RPMI7951 (cell line): ENCODE measurements at regions not wholly inside any gene's neighbourhood (a gene's known extent, or its start where the extent isn't known, plus 50 kb on each side); places are given as distances from the start of the nearest gene placed in this dataset.

ENCODE experiments used
- DNase-seq: peaks from one replicate; pipeline ENCODE4 v3.0.0-alpha.2; 2012; ENCODE audit warnings: low read depth

DNA sequence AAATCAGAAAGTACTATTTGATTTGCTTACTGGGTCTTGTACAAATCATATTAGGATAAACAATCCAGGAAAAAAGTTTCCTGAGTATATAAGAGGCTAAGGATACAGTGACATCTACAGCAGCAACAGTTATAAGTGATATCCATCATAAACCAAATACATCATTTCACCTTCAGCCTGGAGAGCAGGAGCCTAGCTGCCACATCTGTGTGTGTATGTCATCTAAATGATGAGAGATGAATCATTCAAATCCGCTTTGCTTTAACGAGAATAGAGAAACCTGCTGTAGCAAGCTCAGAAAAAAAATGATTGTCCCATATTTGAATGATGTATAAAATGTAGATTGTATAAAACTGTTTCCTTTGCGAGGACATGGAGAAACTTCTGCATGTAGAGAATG is 841.4 kb downstream of the SI start:
- no peak for DNase-seq

DNA sequence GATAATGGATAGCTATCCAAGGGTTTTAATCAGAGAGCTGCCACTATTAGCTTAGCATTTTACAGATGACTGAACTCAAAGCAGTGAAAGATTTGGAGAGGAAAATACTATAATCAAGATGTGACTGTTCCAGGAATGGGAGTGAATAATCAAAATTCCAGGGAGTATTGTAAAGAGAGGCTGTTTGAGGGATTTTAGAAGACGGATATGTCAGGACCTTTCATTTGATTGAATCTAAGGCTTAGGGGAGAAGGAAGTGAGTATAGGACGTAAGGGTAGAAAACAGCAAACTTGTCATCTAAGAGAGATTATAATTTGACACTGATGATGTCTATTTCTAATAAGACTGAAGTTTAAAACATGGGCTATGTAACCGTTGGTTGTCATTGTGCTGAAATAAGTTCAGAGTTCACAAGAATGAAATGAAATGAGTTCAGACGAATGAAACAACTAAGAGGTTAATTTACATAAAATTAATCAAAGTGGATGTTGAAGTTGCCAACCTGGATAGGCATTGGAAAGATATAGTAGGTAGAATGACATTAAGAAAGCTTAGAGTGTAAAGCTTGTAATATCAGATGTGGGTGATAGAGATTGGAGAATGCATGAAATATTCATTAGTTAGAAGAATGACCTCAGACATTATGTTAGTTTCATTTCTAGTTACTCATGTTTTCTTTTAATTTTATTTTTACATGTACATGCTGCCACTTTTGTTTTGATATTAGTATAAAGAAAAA is 842.8 kb downstream of the SI start:
- no peak for DNase-seq

GRCh38 chr3:164233951-164234350 is 844.3 kb downstream of the SI start:
- DNase-seq = no peak

GRCh38 chr3:164231718-164232117 is 846.6 kb downstream of the SI start:
- no peak for DNase-seq

DNA sequence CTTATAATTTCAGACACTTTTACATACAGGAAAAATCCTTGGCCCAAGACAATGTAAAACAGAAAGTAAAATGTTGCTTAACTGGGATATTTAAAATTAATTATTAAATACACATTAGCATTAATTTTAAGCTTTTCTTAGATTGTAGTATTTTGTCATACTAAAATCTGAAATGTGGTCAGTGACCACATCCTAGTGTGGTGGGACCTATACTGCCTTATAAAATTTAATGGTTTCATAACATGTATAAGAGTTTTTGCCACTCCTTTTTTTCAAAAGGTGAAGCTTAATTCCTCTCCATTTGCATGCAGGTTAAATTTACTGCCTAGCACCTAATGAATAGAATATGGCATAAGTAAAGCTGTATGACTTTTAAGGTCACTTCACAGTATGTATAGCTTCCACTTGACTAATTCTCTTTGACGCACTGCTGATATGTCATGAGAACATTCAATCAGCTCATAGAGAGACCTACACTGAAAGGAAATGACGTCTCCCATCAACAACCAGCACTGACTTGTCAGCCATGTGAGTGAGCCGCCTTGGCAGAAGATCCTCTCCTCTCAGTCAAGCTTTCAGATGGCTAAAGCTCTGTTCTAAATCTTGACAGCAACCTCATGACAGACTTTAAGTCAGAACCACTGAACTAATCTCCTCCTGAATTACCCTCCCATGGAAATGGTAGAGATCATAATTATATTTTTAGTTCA is 847.8 kb downstream of the SI start:
- DNase-seq = no peak

DNA sequence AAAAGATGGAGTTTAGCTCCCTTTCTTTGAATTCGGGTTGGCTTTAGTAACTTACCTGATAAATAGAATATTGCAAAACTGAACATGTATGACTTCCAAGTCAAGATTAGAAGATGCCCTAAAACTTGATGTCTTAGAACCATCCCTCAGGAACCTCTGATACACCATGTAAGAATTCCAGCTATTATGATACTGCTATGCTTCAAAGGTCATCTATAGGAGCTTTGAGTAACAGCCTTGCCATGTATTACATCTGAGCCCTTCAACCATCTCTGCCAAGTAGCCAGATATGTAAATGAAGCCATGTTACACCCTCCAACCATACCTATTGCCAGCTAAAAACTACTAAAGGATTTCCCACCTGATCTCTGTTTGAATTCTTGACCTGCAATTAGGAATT is 854.2 kb downstream of the SI start:
- DNase-seq = no peak

GRCh38 chr3:164222197-164222596 is 856.1 kb downstream of the SI start:
- no peak for DNase-seq

GRCh38 chr3:164221297-164221696 is 857.0 kb downstream of the SI start:
- DNase-seq = no peak

- DNase-seq = no peak
Observed at GRCh38 chr3:164209363-164209762, 868.9 kb downstream of the SI start.

DNA sequence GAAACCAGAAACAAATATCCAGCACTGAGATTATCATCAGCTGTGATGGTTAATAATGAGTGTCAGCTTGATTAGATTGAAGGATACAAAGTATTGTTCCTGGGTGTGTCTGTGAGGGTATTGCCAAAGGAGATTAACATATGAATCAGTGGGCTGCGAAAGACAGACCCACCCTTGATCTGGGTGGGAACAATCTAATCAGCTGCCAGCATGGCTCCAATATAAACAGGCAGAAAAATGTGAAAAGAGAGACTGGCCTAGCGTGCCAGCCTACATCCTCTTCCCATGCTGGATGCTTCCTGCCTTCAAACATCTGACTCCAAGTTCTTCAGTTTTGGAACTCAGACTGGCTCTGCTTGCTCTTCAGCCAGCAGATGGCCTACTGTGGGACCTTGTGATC is 869.5 kb downstream of the SI start:
- no peak for DNase-seq

GRCh38 chr3:164208048-164208447 is 870.2 kb downstream of the SI start:
- no peak for DNase-seq

DNA sequence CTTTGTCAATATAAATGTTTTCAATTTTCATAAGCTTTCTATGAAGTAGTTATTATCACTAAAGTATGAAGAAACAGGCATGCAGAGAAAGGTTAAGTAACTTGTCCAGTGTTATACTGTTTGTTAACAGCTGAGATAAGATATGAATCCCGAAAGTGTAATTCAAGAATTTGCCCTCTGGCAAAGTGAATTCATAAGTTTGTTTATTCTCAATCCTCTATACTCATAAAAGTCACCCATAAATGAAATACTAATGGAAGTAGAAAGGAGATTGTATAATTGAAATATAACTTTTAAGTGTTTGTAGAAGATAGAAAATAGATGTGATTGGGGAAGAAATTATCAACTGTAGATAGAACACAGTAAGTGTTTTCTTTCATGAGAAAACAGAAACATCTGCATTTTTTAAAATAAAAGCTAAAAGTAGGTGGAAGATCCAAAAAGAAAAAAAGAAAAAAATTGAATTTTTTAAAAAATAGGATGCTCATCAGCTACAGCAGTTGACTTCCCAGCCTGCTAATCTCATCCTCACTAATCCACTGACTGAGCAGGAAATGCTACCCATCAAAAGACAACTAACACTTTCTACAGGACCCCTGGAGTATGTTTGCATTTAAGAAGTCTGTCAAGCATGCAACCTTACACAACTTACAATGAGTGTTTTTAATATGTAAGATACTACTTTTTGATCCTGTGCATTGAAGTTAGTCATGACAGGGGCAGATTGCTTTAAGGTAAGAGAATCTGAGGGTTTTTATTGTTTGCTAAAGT is 878.1 kb downstream of the SI start:
- DNase-seq = no peak

DNA sequence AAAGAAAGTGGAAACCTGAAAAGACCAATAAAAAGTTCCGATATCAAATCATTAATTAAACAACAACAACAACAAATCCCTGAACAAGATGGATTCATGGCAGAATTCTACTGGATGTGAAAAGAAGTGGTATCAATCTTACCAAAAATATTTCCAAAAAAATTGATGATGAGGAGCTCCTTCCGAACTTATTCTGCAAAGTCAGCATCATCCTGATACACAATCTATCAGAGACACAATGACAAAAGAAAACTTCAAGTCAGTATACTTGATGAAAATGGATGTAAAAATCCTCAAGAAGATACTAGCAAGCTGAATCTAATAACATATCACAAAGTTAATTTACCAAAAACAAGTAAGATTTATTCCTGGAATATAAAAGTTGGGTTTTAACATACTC is 881.8 kb downstream of the SI start:
- no peak for DNase-seq

GRCh38 chr3:164194842-164195241 is 883.5 kb downstream of the SI start:
- DNase-seq = no peak

DNA sequence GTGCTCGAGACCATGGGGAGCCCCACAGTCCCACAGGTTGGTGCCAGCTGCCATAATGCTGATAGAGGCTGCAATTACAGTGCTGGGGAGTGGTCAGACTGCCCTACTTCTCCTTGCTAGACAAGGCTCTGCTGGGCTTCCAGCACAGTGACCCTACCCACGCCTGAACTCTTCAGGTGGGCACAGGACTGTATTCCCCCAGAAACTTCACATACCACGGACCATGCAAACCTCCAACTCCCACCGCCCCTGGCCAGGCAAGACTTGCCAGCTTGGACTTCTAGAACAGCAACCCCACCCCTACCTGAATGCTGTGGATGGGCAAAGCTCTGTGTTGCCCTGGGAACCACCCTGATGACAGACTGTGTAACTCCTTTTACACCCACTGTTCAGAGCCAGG is 885.3 kb downstream of the SI start:
- DNase-seq = no peak

DNA sequence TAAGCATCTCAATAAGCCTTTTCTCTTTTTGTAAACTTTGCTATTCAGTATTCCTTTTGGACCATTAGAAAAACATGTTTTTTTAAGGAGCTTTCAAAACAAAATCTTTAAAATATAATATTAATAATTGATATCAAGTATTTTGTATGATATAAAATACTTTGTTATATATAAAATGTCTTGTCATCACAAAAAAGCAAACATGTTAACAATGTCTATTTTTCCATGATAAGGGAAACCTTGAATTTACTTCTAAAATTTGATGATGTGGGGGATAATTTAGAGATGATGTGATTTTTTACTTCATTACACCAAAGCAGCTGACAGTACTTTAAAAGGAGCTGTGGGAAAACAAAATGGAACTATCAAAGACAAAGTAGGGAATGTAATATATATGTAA is 887.7 kb downstream of the SI start:
- no peak for DNase-seq

DNA sequence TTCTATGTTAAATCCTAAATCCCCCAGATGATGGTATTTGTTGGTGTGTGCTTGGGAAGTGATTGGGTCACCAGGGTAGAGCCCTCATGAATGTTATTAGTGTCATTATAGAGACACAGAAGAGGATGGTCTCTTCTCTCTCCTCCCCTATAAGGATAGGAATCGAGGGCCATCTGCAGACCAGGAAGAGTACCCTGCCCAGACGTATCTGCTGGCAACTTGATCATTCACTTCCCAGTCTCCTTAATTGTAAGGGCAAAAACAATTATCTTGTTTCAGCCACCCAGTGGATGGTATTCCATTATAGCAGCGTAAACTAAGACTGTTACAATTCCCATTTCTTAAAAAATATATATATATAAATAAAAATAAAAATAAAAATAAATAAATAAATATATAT is 892.2 kb downstream of the SI start:
- DNase-seq = no peak

GRCh38 chr3:164179110-164179774 is 899.1 kb downstream of the SI start:
- DNase-seq = no peak

DNA sequence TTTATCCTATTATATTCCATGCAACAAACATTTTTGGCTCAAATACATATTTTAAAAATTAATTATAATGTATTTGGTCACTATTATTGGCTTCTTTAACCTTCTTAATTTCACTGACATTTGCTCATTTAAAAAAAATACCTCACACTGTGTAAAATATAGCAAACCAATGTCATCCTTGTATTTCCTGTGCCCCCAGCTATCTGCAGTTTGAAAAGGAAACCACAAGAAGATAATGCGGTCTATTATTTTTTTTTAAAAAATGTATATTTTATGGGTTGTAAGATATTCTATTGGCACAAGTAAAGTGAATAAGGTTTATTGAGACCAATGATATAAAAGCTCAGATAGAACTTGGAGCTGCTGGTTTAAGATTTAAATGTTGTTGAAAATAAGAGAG is 904.2 kb downstream of the SI start:
- no peak for DNase-seq

DNA sequence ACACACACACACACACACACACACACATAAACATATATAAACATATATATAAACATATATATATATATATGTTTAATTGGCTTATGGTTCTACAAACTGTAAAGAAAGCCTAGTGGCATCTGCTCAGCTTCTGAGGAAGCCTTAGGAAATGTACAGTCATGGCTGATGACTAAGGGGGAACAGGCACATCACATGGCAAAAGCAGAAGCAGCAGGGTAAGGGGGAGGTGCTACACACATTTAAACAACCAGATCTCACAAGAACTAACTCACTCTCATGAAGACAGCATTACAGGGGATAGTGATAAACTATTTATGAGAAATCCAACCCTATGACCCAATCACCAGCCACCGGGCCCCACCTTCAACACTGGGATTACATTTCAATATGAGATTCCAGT is 922.9 kb downstream of the SI start:
- DNase-seq = no peak

GRCh38 chr3:164144824-164145223 is 933.5 kb downstream of the SI start:
- no peak for DNase-seq

GRCh38 chr3:164132878-164133277 is 945.4 kb downstream of the SI start:
- no peak for DNase-seq
